ENCODE measurements at regions not wholly inside any gene's neighbourhood (a gene's known extent, or its start where the extent isn't known, plus 50 kb on each side); places are given as distances from the start of the nearest gene placed in this dataset.

GRCh38 chr15:47934342-47934741, 186.4 kb upstream of the SLC24A5 start:
- no peak for TF ChIP-seq EP300 (IDR thresholded peaks at IDR 0.05; ENCODE audit: borderline replicate concordance in 1 of 2, low read depth in 2 of 2, low read length in 2 of 2)
- no peak for TF ChIP-seq YY1 (IDR thresholded peaks at IDR 0.05; ENCODE audit: low read depth, low read length)
- no peak for TF ChIP-seq TCF12 (IDR thresholded peaks at IDR 0.05; ENCODE audit: low read depth, low read length)
- TF ChIP-seq RXRA (IDR thresholded peaks at IDR 0.05; ENCODE audit: insufficient read depth, low read depth, low read length), result no peak
- no peak for TF ChIP-seq POLR2AphosphoS5 (IDR thresholded peaks at IDR 0.05; ENCODE audit: low read depth, low read length)
- TF ChIP-seq CTCF (IDR thresholded peaks at IDR 0.05; ENCODE audit: control extremely low read depth in 1 of 3, insufficient read depth in 1 of 3, low read depth in 1 of 3, low read length in 3 of 3), result no peak
- TF ChIP-seq KDM1A (IDR thresholded peaks at IDR 0.05; ENCODE audit: borderline replicate concordance, low read length), result no peak
- no peak for TF ChIP-seq CREB1 (IDR thresholded peaks at IDR 0.05)
- TF ChIP-seq TAF1 (IDR thresholded peaks at IDR 0.05; ENCODE audit: low read depth, low read length), result no peak
- TF ChIP-seq USF2 (IDR thresholded peaks at IDR 0.05; ENCODE audit: low read length), result no peak
- TF ChIP-seq POLR2A (IDR thresholded peaks at IDR 0.05; ENCODE audit: control extremely low read depth in 1 of 2, low read depth in 2 of 2, low read length in 2 of 2), result no peak
